Stimulated activated naive CD8-positive, alpha-beta T cell treated with anti-CD3 and anti-CD28 coated beads, Interleukin-15, Interleukin-2, amounts not matched to agents 100 ng/mL and 50 ng/mL, for 24 hours (primary cell): ENCODE measurements at regions not wholly inside any gene's neighbourhood (a gene's known extent, or its start where the extent isn't known, plus 50 kb on each side); places are given as distances from the start of the nearest gene placed in this dataset.
"Not testable (repeated sequence)": the region's sequence is repeated elsewhere in the genome, so short reads cannot be mapped to it uniquely, and the experiment has no call there.

Experiments
- H3K27ac Mint-ChIP-seq: one replicate; pipeline ENCODE4 v1.8.0; 2021; ENCODE audit warnings: mild to moderate bottlenecking, mixed read lengths
- H3K27me3 Mint-ChIP-seq: one replicate; pipeline ENCODE4 v1.8.0; 2021; ENCODE audit warnings: mixed read lengths
- H3K36me3 Mint-ChIP-seq: one replicate; pipeline ENCODE4 v1.8.0; 2021; ENCODE audit warnings: low read depth, mixed read lengths
- H3K4me1 Mint-ChIP-seq: one replicate; pipeline ENCODE4 v1.8.0; 2021; ENCODE audit warnings: low read depth, mixed read lengths
- H3K4me3 Mint-ChIP-seq: one replicate; pipeline ENCODE4 v1.8.0; 2021; ENCODE audit warnings: mild to moderate bottlenecking, mixed read lengths
- H3K9me3 Mint-ChIP-seq: one replicate; pipeline ENCODE4 v1.8.0; 2021; ENCODE audit warnings: mixed read lengths

DNA sequence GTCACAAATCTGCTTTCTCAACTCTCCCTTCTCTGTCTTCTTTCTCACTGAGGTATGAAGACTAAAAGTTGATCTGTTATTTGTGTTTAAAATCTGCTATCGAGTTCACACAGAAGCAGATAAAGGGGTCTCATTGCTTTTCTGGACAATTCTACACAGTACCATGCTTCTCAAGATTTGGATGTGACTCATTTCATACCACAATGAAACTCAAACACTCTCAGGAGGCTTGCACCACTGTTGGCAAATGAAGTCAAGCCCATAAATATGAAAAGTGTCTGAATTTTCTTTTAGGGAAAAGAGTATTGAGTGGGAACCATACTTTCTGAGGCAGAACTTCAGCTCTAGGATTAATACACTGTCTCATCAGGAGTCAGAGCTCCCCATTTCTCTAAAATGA is 274.6 kb upstream of the CYRIA start:
- Mint-ChIP-seq H3K27me3 (no peaks in the 10 kb centered on the region), H3K9me3 (peaks cover 10% of the 10 kb centered on the region), H3K36me3 (no peaks in the 10 kb centered on the region), H3K4me1 (no peaks in the 10 kb centered on the region), H3K4me3 (no peak overlapping the region), H3K27ac (no peak overlapping the region)

DNA sequence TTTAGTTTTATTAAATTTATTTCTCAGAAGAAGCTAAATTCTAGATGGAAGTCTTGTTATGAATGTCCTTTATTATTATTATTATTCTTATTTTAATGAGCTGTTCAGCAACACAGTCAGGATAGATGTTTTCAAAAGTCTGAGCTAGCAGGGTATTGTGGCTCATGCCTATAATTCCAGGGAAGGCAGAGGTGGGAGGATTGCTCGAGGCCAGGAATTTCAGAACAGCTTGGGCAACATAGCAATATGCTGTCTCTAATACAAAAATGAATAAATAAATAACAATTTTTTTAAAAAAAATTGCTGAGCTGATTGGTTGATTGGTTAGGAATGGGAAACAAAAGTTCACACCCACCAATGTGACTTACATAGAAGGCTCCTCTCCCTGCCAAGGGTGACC is 274.1 kb upstream of the CYRIA start:
- Mint-ChIP-seq H3K36me3 (no peaks in the 10 kb centered on the region), H3K27me3 (no peaks in the 10 kb centered on the region), H3K9me3 (peaks cover 10% of the 10 kb centered on the region), H3K4me3 (no peak overlapping the region), H3K4me1 (no peaks in the 10 kb centered on the region), H3K27ac (no peak overlapping the region)

DNA sequence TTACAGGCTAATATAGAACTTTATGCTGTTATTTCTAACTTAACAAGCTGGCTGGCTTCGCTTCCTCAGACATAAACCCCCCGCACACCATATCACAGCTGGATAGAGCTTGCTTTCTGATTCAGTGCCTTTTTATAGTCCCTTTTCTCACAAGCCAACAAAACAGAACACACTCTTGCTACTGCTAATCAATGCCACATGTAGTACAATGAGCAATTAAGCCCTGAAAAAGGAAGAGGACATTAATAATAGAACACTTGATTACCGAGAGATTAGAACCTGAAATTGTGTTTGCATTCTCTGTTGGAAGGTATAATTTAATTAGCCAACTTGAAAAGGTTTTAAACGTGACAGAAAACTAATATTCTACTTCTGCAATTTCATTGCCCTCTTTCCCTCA is 267.7 kb upstream of the CYRIA start:
- H3K27ac Mint-ChIP-seq = no peak overlapping the region

DNA sequence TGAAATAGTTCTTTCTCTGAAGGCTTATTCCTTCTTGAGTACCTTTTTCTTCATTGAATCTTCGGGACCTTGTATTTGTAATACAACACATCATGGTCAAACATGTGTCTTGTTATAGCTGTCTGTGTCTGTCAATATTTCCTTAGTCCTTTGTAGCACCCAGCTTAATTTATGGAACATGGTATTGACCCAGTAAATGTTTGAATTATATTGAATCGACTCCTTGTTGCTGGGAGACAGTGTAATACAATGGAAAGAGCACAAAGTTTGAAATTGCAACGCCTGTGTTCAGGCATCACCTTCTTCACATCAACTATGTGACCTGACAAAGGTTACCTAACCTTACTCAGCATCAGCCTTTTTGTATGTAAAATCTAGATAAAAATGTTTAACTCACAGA is 267.2 kb upstream of the CYRIA start:
- H3K27me3 Mint-ChIP-seq = no peaks in the 10 kb centered on the region
- no peak overlapping the region for H3K27ac Mint-ChIP-seq
- no peak overlapping the region for H3K4me3 Mint-ChIP-seq
- no peaks in the 10 kb centered on the region for H3K4me1 Mint-ChIP-seq
- no peaks in the 10 kb centered on the region for H3K9me3 Mint-ChIP-seq
- H3K36me3 Mint-ChIP-seq = no peaks in the 10 kb centered on the region

More for the DNA sequence above, 267.7 kb upstream of the CYRIA start:
- Mint-ChIP-seq H3K27me3 (no peaks in the 10 kb centered on the region), H3K36me3 (no peaks in the 10 kb centered on the region), H3K4me1 (no peaks in the 10 kb centered on the region), H3K9me3 (no peaks in the 10 kb centered on the region), H3K4me3 (no peak overlapping the region)

GRCh38 chr2:16931441-16931840 is 265.8 kb upstream of the CYRIA start:
- H3K9me3 Mint-ChIP-seq = peaks cover 4% of the 10 kb centered on the region
- H3K36me3 Mint-ChIP-seq = no peaks in the 10 kb centered on the region
- no peaks in the 10 kb centered on the region for H3K27me3 Mint-ChIP-seq
- H3K4me1 Mint-ChIP-seq = no peaks in the 10 kb centered on the region
- H3K4me3 Mint-ChIP-seq = no peak overlapping the region
- no peak overlapping the region for H3K27ac Mint-ChIP-seq

GRCh38 chr2:16927398-16927797 is 261.8 kb upstream of the CYRIA start:
- Mint-ChIP-seq H3K27ac (no peak overlapping the region), H3K9me3 (peaks cover 13% of the 10 kb centered on the region), H3K27me3 (no peaks in the 10 kb centered on the region), H3K36me3 (no peaks in the 10 kb centered on the region), H3K4me3 (no peak overlapping the region), H3K4me1 (no peaks in the 10 kb centered on the region)

- no peaks in the 10 kb centered on the region for H3K36me3 Mint-ChIP-seq
- no peaks in the 10 kb centered on the region for H3K27me3 Mint-ChIP-seq
- H3K9me3 Mint-ChIP-seq = peaks cover 14% of the 10 kb centered on the region
- no peak overlapping the region for H3K27ac Mint-ChIP-seq
- no peak overlapping the region for H3K4me3 Mint-ChIP-seq
- no peaks in the 10 kb centered on the region for H3K4me1 Mint-ChIP-seq
These were observed 259.5 kb upstream of the CYRIA start for GRCh38 chr2:16925145-16925544.

GRCh38 chr2:16915341-16915755 is 249.7 kb upstream of the CYRIA start:
- not testable (repeated sequence) for H3K9me3 Mint-ChIP-seq, H3K27me3 Mint-ChIP-seq, H3K4me3 Mint-ChIP-seq, H3K36me3 Mint-ChIP-seq, H3K4me1 Mint-ChIP-seq, H3K27ac Mint-ChIP-seq

- peaks cover 5% of the 10 kb centered on the region for H3K9me3 Mint-ChIP-seq
- no peak overlapping the region for H3K4me3 Mint-ChIP-seq
- H3K36me3 Mint-ChIP-seq = no peaks in the 10 kb centered on the region
- no peaks in the 10 kb centered on the region for H3K27me3 Mint-ChIP-seq
- H3K27ac Mint-ChIP-seq = no peak overlapping the region
- no peaks in the 10 kb centered on the region for H3K4me1 Mint-ChIP-seq
These were observed 246.1 kb upstream of the CYRIA start for GRCh38 chr2:16911746-16912145.

DNA sequence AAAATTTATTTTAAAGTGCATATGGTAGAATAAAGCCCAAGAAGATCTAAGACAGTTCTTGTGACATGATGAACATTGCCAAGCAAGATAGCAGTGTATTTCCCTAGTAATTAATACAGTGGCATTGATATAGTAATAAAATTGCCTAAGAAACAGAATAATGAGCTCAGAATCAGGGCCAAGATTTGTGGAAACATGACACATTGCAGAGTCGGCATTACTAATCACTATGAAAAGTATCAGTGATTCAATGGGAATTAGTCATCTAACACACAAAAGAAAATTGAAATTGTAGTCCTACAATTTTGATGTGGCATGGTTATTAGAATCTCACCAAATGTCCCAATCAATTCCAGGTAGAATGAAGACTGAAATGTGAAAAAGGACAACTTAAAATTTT is 243.0 kb upstream of the CYRIA start:
- peaks cover 5% of the 10 kb centered on the region for H3K9me3 Mint-ChIP-seq
- H3K4me3 Mint-ChIP-seq = no peak overlapping the region
- no peaks in the 10 kb centered on the region for H3K36me3 Mint-ChIP-seq
- H3K4me1 Mint-ChIP-seq = no peaks in the 10 kb centered on the region
- H3K27me3 Mint-ChIP-seq = no peaks in the 10 kb centered on the region
- H3K27ac Mint-ChIP-seq = no peak overlapping the region

- no peaks in the 10 kb centered on the region for H3K36me3 Mint-ChIP-seq
- H3K9me3 Mint-ChIP-seq = peaks cover 5% of the 10 kb centered on the region
- no peak overlapping the region for H3K4me3 Mint-ChIP-seq
- no peaks in the 10 kb centered on the region for H3K27me3 Mint-ChIP-seq
- no peaks in the 10 kb centered on the region for H3K4me1 Mint-ChIP-seq
- H3K27ac Mint-ChIP-seq = no peak overlapping the region
These were observed 242.1 kb upstream of the CYRIA start for GRCh38 chr2:16907645-16908282.

DNA sequence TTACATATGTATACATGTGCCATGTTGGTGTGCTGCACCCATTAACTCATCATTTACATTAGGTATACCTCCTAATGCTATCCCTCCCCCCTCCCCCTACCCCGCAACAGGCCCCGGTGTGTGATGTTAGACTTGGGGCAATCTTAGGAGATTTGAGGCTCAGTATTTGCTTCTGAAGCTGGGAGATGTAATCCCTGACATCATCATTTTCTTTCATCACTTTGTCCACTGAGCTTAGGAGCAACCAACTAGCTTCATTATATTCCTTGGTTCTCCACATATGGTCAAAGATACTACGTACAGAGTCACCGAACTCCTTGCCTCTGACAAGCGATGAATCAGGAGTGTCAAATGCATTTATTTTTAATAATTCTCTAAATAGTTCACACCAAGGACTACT is 239.7 kb upstream of the CYRIA start:
- H3K4me1 Mint-ChIP-seq = not testable (repeated sequence)

DNA sequence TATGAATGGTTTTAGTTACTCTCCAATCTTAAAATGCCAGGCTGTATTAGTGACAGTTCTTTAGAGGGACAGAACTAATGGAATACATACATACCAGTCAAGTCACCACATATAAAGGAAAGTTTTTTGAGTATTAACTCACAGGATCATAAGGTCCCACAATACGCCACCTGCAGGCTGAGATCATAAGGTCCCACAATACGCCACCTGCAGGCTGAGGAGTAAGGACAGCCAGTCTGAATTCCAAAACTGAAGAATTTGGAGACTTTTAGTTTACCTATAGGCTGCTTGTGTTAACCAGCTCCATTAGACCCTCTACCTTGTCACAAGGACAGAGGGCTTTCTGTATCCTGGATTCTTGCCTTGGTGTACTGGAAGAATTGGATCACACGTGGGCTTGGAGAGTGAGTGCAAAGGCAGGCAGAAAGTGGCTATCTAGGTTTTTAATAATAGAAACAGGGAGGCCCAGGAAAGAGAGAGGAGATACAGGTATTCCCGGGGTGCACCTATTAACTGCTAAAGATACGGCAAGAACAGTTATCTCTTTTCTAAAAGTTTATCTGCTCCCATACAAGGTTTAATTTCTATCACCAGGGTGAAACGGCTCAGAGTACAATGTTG is 234.9 kb upstream of the CYRIA start:
- H3K27ac Mint-ChIP-seq = no peak overlapping the region
- no peak overlapping the region for H3K4me3 Mint-ChIP-seq
- no peaks in the 10 kb centered on the region for H3K9me3 Mint-ChIP-seq
- no peaks in the 10 kb centered on the region for H3K36me3 Mint-ChIP-seq
- no peaks in the 10 kb centered on the region for H3K27me3 Mint-ChIP-seq
- no peaks in the 10 kb centered on the region for H3K4me1 Mint-ChIP-seq

More for the DNA sequence above, 239.7 kb upstream of the CYRIA start:
- not testable (repeated sequence) for H3K4me3 Mint-ChIP-seq, H3K36me3 Mint-ChIP-seq, H3K9me3 Mint-ChIP-seq, H3K27me3 Mint-ChIP-seq, H3K27ac Mint-ChIP-seq

- no peaks in the 10 kb centered on the region for H3K36me3 Mint-ChIP-seq
- no peak overlapping the region for H3K27ac Mint-ChIP-seq
- H3K9me3 Mint-ChIP-seq = no peaks in the 10 kb centered on the region
- H3K4me3 Mint-ChIP-seq = no peak overlapping the region
- H3K4me1 Mint-ChIP-seq = no peaks in the 10 kb centered on the region
- H3K27me3 Mint-ChIP-seq = no peaks in the 10 kb centered on the region
These were observed 234.3 kb upstream of the CYRIA start for GRCh38 chr2:16899958-16900357.

GRCh38 chr2:16890081-16890480 is 224.4 kb upstream of the CYRIA start:
- Mint-ChIP-seq H3K4me3 (no peak overlapping the region), H3K4me1 (no peaks in the 10 kb centered on the region), H3K27ac (no peak overlapping the region), H3K9me3 (no peaks in the 10 kb centered on the region), H3K27me3 (no peaks in the 10 kb centered on the region), H3K36me3 (no peaks in the 10 kb centered on the region)

GRCh38 chr2:16885027-16885426 is 219.4 kb upstream of the CYRIA start:
- Mint-ChIP-seq H3K27me3 (no peaks in the 10 kb centered on the region), H3K9me3 (no peaks in the 10 kb centered on the region), H3K27ac (no peak overlapping the region), H3K36me3 (no peaks in the 10 kb centered on the region), H3K4me3 (no peak overlapping the region), H3K4me1 (no peaks in the 10 kb centered on the region)
